COLO668 (cell line): ENCODE measurements at regions not wholly inside any gene's neighbourhood (a gene's known extent, or its start where the extent isn't known, plus 50 kb on each side); places are given as distances from the start of the nearest gene placed in this dataset.

Source experiments
- DNase-seq: peaks from one replicate; lab custom pipeline; 2025; ENCODE audit not compliant: unreplicated experiment; lab: John Stamatoyannopoulos, UW

DNA sequence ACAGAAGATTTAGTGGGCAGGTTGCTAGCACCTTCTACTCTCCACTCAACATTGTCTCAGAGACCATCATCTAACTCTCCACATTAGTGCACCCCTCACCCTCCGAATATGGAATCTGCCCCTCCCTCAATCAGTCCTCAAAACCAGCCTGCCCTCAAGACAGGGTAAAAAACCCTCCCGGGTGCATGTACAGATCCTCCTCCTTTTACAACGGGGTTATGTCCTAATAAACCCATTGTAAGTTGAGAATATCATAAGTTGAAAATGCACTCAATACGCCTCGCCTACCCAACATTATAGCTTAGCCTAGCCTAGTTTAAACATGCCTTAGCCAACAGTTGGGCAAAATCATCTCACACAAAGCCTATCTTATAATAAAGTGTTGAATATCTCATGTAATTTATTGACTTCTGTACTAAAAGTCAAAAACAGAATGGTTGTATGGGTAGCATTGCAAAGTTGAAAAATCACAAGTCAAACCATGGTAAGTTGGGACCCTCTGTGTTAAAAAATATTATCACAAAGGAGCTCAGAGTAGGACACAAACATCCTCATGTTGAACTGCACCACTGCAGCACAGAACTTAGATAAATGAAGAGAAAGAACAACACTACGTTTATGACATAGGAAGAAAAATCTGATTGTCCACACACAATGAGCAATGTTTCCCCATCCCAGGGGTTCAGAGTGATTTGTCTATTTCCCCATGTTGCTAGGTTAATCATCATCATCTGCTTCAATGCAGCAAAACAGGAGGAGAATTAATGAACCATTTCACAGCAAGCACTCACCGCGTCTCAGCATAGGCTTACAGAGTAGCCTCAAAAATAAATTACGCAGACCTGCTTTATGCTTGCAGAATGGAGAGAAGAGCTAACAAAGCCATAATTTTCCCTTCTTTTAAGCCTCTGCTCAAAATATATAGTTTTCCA lies 184.1 kb upstream of the ARL4C start:
- DNase-seq = peak; percentile 16

DNA sequence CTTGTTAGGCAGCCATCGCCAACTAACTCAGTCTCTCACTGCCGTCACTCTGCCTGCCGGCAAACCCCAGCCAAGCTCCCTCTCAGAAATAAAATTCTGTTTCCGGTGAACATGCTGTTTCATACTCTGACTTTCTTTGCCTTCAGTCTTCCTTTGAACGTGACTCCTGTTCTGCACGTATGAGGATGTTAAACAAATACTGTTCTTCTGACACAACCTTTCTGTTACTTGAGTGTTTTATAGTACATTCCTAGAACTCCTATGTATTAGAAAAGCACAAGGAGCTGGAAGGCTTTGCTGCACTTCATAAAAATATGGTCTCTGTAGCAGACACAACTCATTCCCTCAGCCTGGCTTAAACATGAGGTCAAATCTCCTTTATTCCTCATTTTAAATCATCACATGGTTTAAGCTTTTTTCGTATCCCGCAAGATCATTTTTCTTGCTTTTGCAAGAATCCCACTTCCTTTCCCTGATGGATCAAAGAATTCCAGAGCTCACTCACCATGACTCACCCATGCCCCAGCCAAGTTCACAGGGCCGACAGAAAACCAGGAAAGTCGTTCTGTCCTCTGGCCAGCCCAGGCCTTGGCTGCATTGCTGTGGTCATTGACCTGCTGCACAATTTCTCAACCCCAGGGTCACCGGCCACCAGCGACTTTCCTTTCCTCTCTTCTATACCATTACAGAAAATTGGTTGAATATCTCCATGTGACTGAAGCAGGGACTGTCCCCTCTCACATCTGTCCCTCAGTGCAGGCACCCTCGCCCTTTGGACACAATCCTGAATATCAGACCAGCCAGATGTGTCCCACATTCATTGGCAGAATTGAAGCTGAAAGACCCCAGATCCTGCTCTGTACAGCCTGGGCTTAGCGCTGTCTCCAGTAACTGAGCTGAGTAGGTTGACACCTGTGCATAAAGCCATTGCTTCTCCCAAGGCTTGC lies 183.1 kb upstream of the ARL4C start:
- no peak for DNase-seq

DNA sequence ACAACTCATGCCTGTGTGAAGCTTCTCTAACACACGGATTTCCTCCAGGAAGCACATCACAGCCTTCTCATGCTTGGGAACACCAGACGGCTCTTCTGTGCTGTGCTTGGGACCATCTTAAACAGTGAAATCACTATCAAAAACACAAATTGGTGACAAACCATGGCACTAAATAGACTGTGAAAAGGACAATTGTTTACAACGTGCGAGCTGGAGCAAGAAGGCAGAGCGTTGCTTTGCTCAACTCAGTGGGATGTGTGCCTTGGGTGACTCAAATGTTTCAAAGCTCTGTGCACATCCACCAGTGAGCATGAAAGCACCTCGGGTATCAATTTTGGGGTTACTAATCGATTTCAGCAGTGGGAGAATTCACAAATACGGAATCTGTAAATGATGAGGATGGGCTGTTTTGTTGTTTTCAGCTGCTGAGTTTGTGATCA lies 182.4 kb upstream of the ARL4C start:
- DNase-seq = no peak

DNA sequence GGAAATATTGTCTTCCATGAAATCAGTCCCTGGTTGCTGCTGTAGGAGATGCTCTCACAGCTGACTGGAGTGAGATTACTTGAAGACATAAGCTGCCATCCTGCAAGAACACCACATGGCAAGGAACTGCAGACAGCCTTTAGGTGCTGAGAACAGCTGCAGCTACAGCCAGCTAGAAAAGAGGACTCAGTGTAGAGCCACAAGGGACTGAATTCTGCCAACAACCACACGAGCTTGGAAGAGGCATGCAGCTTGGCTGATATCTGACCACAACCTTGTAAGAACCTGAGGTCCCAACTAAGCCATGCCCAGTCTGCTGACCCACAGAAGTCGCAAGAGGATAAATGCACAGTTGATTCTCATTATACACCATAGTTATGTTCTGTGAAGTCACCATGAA lies 181.8 kb upstream of the ARL4C start:
- DNase-seq = no peak

GRCh38 chr2:234677758-234678538 lies 181.1 kb upstream of the ARL4C start:
- DNase-seq = peak; percentile 41

GRCh38 chr2:234676783-234677450 lies 180.0 kb upstream of the ARL4C start:
- peak; percentile 25 for DNase-seq

- DNase-seq = peak; percentile 73
These were observed 179.4 kb upstream of the ARL4C start for GRCh38 chr2:234676109-234676782.

GRCh38 chr2:234674781-234675201 lies 177.9 kb upstream of the ARL4C start:
- DNase-seq = no peak

- DNase-seq = no peak
These were observed 177.3 kb upstream of the ARL4C start for GRCh38 chr2:234673961-234674759.

- no peak for DNase-seq
These were observed 176.6 kb upstream of the ARL4C start for GRCh38 chr2:234673501-234673900.

DNA sequence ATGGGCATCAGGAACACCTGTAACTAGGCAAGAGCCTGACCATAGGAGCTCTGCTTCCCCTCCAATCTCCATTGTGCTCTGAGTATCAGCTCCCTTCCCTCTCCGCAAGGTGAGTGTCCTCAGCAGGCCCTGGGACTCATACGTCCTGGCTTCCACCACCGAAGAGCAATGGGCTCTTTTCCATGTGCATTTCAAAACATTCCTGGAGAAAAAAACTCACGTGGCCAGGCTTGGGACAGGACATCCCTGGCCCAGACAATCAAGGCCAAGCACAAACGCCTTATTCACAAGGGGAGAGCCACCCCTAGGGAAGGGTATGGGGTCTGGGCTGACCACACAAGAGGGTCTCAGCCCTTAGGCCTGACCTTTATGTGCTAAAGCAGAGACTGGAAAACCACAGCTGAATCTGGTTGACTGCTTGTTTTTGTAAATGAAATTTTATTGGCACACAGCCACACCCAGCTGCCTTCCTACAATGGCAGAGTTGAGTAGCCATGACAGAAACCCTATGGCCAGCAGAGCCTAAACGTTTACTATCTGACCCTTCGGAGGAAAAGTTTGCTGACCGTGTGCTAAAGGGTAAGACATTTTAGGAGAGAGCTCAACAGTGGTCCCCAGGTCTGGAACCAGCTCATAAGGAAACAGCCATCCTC lies 175.7 kb upstream of the ARL4C start:
- DNase-seq = no peak

- DNase-seq = no peak
These were observed 174.8 kb upstream of the ARL4C start for GRCh38 chr2:234671716-234672115.

DNA sequence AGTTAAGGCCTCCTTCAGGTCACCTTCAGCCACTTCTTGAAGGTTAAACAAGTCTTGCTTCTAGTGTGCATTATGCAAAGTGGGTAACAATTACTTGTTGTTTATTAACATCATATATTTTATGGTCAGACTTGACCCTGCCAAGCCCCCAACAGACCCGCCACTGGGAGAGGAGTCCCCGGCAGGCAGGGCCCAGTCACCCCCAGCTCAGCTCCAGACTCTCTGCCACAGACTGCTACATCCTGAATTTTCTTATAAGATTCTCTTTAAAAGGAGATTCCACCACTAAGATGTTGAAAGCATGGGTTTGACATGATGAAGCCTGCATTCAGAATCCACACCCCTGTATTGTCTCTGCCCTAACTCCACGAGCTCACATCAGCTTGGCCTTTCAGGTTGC lies 174.3 kb upstream of the ARL4C start:
- DNase-seq = no peak

GRCh38 chr2:234670806-234671205 lies 173.9 kb upstream of the ARL4C start:
- no peak for DNase-seq

GRCh38 chr2:234670052-234670451 lies 173.2 kb upstream of the ARL4C start:
- no peak for DNase-seq

DNA sequence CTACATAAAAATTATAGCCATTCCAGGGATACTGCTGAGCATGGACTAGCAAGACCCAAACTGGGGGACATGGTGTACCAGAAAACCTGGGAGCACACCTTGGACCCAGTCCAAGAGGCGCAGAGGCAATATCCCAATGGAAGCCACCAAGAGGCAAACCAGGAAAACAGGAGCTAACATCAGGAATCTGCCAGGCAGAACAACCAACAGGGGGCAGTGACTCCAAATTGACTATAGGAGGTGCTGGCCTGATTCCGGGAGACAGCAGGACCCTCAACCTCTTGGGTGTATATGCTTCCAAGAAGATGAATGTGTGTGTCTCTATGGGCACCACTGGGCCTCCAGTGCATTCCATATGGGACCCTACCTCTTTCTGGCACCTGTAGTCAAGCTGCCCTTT lies 172.7 kb upstream of the ARL4C start:
- DNase-seq = no peak

DNA sequence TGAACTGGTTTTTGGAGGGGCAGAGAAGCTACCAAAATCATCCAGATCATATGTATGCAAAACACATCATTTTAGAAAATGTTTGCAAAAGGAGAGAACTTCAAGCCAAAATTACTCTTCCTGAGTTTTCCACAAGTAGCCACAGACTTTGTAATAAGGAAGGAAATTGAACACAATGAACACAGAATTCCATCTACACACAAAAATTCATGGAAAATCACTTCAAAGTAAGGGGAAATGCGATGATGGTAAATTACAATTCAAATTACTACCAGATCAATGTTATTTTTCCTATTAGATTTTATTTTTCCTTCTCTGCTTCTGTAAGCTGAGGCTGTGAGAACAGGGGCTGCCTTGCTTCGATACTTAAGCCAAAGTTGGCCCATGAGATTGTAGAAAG lies 172.1 kb upstream of the ARL4C start:
- DNase-seq = no peak

GRCh38 chr2:234666911-234667310 lies 170.0 kb upstream of the ARL4C start:
- DNase-seq = no peak
